HL-60 (cell line): ENCODE measurements at regions not wholly inside any gene's neighbourhood (a gene's known extent, or its start where the extent isn't known, plus 50 kb on each side); places are given as distances from the start of the nearest gene placed in this dataset.

Experiments used
- POLR2AphosphoS5 ChIP-seq: IDR thresholded peaks from 2 replicates; pipeline ENCODE4 v1.6.1; 2012; ENCODE audit warnings: low read depth
- REST ChIP-seq: IDR thresholded peaks from 2 replicates; pipeline ENCODE4 v1.6.1; 2012; ENCODE audit warnings: low read depth; ENCODE audit not compliant: insufficient replicate concordance
- SPI1 ChIP-seq: IDR thresholded peaks from 2 replicates; pipeline ENCODE4 v1.6.1; 2012; ENCODE audit warnings: low read depth, mild to moderate bottlenecking, borderline replicate concordance
- TF ChIP-seq, protein P1 (sequence below): IDR thresholded peaks from one replicate; pipeline ENCODE4 v1.5.1; 2011; ENCODE audit warnings: low read length, control low read depth, inconsistent platforms; ENCODE audit not compliant: insufficient read depth

GRCh38 chr6:105836889-105837288, 249.2 kb upstream of the PRDM1 start:
- TF ChIP-seq POLR2AphosphoS5 (no peak), REST (no peak), SPI1 (no peak)
- TF ChIP-seq, protein P1, sequence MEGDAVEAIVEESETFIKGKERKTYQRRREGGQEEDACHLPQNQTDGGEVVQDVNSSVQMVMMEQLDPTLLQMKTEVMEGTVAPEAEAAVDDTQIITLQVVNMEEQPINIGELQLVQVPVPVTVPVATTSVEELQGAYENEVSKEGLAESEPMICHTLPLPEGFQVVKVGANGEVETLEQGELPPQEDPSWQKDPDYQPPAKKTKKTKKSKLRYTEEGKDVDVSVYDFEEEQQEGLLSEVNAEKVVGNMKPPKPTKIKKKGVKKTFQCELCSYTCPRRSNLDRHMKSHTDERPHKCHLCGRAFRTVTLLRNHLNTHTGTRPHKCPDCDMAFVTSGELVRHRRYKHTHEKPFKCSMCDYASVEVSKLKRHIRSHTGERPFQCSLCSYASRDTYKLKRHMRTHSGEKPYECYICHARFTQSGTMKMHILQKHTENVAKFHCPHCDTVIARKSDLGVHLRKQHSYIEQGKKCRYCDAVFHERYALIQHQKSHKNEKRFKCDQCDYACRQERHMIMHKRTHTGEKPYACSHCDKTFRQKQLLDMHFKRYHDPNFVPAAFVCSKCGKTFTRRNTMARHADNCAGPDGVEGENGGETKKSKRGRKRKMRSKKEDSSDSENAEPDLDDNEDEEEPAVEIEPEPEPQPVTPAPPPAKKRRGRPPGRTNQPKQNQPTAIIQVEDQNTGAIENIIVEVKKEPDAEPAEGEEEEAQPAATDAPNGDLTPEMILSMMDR, result no peak
